Stimulated activated memory B cell treated with anti-CD40 and anti-IgM and Interleukin-4, amounts not matched to agents 10 μg/mL and 1 μg/mL and 100 μg/mL, for 72 hours (primary cell): ENCODE measurements at regions not wholly inside any gene's neighbourhood (a gene's known extent, or its start where the extent isn't known, plus 50 kb on each side); places are given as distances from the start of the nearest gene placed in this dataset.
"Not testable (repeated sequence)": the region's sequence is repeated elsewhere in the genome, so short reads cannot be mapped to it uniquely, and the experiment has no call there.

Experiments
- ATAC-seq: fragments of 150-1000 bp; cut with Tn5 transposase; 2 replicates; pipeline ENCODE4 v1.10.0; 2021
- H3K27ac Mint-ChIP-seq: one replicate; pipeline ENCODE4 v1.8.0; 2022; ENCODE audit warnings: mild to moderate bottlenecking, mixed read lengths
- H3K27me3 Mint-ChIP-seq: one replicate; pipeline ENCODE4 v1.8.0; 2022; ENCODE audit warnings: mixed read lengths
- H3K36me3 Mint-ChIP-seq: one replicate; pipeline ENCODE4 v1.8.0; 2022; ENCODE audit warnings: mixed read lengths
- H3K4me1 Mint-ChIP-seq: one replicate; pipeline ENCODE4 v1.8.0; 2022; ENCODE audit warnings: mixed read lengths
- H3K4me3 Mint-ChIP-seq: one replicate; pipeline ENCODE4 v1.8.0; 2022; ENCODE audit warnings: mild to moderate bottlenecking, moderate library complexity, mixed read lengths
- H3K9me3 Mint-ChIP-seq: one replicate; pipeline ENCODE4 v1.8.0; 2022; ENCODE audit warnings: mixed read lengths

GRCh38 chr10:23891301-23891700 lies 317.6 kb upstream of the KIAA1217 start:
- Mint-ChIP-seq H3K4me3 (no peak overlapping the region), H3K36me3 (no peaks in the 10 kb centered on the region), H3K27me3 (peaks cover 8% of the 10 kb centered on the region), H3K27ac (no peak overlapping the region), H3K9me3 (peaks cover 1% of the 10 kb centered on the region), H3K4me1 (no peaks in the 10 kb centered on the region)
- ATAC-seq: no peak

- no peak overlapping the region for H3K27ac Mint-ChIP-seq
- H3K4me1 Mint-ChIP-seq: no peaks in the 10 kb centered on the region
- no peaks in the 10 kb centered on the region for H3K36me3 Mint-ChIP-seq
- peaks cover 2% of the 10 kb centered on the region for H3K9me3 Mint-ChIP-seq
- ATAC-seq: no peak
- peaks cover 8% of the 10 kb centered on the region for H3K27me3 Mint-ChIP-seq
- no peak overlapping the region for H3K4me3 Mint-ChIP-seq
Measured at GRCh38 chr10:23892296-23892695, 316.6 kb upstream of the KIAA1217 start.

DNA sequence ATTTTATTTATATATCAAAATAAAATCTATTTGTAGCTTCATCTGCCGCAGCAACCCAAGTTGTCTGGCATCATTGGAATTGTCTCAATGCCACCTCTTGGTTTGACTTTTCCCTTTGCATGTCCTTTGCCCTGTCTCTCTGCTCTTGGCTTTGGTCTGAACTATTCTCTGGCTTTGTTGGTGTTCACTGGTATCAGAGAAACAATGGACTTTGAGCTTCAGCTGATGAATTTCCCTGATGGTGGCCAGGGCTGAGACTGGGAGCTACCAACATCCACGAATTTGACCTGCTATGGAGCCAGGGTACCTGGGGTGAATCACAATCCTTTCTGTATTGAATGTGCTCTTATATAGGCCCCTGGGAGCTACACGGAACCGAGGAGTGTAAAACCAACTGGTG lies 311.7 kb upstream of the KIAA1217 start:
- Mint-ChIP-seq H3K36me3 (no peaks in the 10 kb centered on the region), H3K4me3 (no peak overlapping the region), H3K27ac (no peak overlapping the region), H3K27me3 (peaks cover 8% of the 10 kb centered on the region), H3K4me1 (no peaks in the 10 kb centered on the region), H3K9me3 (peaks cover 6% of the 10 kb centered on the region)
- no peak for ATAC-seq

GRCh38 chr10:23897861-23898260 lies 311.1 kb upstream of the KIAA1217 start:
- Mint-ChIP-seq H3K27me3 (peaks cover 8% of the 10 kb centered on the region), H3K27ac (no peak overlapping the region), H3K4me1 (no peaks in the 10 kb centered on the region), H3K36me3 (no peaks in the 10 kb centered on the region), H3K4me3 (no peak overlapping the region), H3K9me3 (peaks cover 9% of the 10 kb centered on the region)
- ATAC-seq: no peak

DNA sequence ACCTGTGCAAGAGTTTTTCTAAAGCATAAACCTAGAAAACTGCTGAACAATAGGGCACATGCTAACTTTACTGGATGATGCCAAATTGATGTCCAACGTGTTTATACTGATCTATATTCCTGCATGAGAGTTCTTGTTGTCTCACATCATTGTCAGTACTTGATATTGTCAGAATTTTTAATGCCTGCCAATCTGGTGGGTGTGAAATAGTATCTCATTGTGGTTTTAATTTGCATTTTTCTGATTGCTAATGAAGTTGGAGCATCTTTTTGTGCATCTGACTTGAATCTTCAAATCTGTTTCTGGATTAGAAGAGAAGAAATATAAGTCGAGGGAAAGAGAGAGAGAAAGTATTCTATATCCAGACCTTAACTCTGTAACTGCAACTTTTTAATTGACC lies 309.8 kb upstream of the KIAA1217 start:
- Mint-ChIP-seq H3K4me3 (no peak overlapping the region), H3K27ac (no peak overlapping the region), H3K9me3 (peaks cover 9% of the 10 kb centered on the region), H3K36me3 (no peaks in the 10 kb centered on the region), H3K27me3 (no peaks in the 10 kb centered on the region), H3K4me1 (no peaks in the 10 kb centered on the region)
- ATAC-seq: no peak

- Mint-ChIP-seq H3K4me3 (no peak overlapping the region), H3K27me3 (no peaks in the 10 kb centered on the region)
Measured at GRCh38 chr10:23910291-23910690, 298.6 kb upstream of the KIAA1217 start.

GRCh38 chr10:23912884-23913404 lies 296.0 kb upstream of the KIAA1217 start:
- Mint-ChIP-seq H3K9me3 (peaks cover 6% of the 10 kb centered on the region), H3K36me3 (no peaks in the 10 kb centered on the region), H3K27me3 (no peaks in the 10 kb centered on the region), H3K4me1 (no peaks in the 10 kb centered on the region), H3K4me3 (no peak overlapping the region), H3K27ac (no peak overlapping the region)
- ATAC-seq: no peak

More at GRCh38 chr10:23910291-23910690, 298.6 kb upstream of the KIAA1217 start:
- H3K9me3 Mint-ChIP-seq: peaks cover 13% of the 10 kb centered on the region
- no peaks in the 10 kb centered on the region for H3K4me1 Mint-ChIP-seq
- H3K27ac Mint-ChIP-seq: no peak overlapping the region
- ATAC-seq: no peak
- no peaks in the 10 kb centered on the region for H3K36me3 Mint-ChIP-seq

- no peaks in the 10 kb centered on the region for H3K9me3 Mint-ChIP-seq
- H3K4me3 Mint-ChIP-seq: no peak overlapping the region
- ATAC-seq: no peak
- H3K4me1 Mint-ChIP-seq: no peaks in the 10 kb centered on the region
- no peak overlapping the region for H3K27ac Mint-ChIP-seq
- H3K36me3 Mint-ChIP-seq: no peaks in the 10 kb centered on the region
- no peaks in the 10 kb centered on the region for H3K27me3 Mint-ChIP-seq
Measured at GRCh38 chr10:23914641-23915040, 294.3 kb upstream of the KIAA1217 start.

DNA sequence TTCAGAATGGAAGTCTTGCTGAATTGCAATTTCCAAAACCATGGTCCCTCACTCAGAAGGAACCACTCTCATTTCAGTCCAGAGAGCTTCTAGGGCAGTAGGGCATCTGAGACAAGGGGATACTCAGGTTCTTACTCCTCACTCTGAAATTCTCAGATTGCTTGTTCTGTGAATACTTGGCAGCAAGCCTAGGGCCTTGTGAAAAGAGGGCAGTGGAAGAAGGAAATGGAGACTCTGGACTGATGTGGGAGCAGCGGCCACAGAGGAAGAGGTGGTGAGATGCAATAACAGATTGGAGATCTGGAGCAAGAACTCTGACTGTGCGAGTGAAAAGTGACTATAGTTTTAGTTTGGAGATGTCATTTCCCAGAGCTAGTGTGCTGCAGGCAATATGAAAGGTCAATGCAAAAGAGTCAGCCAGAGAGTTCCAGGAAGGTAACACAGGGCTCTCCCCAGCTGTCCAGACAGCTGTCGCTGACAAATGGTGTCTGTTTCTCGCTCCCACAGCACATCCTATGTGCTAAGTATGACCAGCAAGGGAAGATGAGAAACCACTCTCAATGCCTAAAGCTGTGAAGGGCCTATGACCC lies 291.6 kb upstream of the KIAA1217 start:
- Mint-ChIP-seq H3K4me1 (no peaks in the 10 kb centered on the region), H3K27ac (no peak overlapping the region), H3K9me3 (no peaks in the 10 kb centered on the region), H3K27me3 (no peaks in the 10 kb centered on the region), H3K36me3 (no peaks in the 10 kb centered on the region), H3K4me3 (no peak overlapping the region)
- no peak for ATAC-seq

DNA sequence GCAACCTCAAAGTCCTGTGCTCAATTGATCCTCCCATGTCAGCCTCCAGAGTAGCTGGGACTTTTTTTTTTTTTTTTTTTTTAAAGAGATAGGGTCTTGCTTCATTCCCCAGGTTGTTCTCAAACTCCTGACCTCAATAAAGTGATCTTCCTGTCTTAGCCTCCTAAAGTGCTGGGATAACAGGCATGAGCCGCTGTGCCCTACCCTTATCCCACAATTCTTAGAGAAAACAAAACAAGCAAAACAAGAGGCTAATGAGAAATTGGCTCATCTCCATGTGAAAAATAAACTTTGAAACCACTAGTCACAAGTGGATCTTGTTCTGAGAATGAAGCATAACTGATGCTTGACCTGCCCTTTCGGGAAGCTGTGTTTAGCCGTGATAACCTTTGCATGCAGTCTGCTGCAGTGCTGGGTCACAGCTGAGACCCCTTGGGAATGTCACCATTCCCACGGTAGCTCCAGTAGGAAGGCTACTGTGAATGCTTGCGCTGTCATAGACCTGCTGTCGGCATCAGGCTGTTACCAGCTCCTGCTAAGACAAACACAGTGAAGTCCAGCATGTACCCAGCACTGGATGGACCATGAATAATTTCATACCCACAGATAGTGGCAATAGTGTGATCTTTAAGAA lies 290.7 kb upstream of the KIAA1217 start:
- no peaks in the 10 kb centered on the region for H3K36me3 Mint-ChIP-seq
- no peak overlapping the region for H3K4me3 Mint-ChIP-seq
- no peak overlapping the region for H3K27ac Mint-ChIP-seq
- ATAC-seq: no peak
- no peaks in the 10 kb centered on the region for H3K27me3 Mint-ChIP-seq
- no peaks in the 10 kb centered on the region for H3K4me1 Mint-ChIP-seq
- no peaks in the 10 kb centered on the region for H3K9me3 Mint-ChIP-seq

DNA sequence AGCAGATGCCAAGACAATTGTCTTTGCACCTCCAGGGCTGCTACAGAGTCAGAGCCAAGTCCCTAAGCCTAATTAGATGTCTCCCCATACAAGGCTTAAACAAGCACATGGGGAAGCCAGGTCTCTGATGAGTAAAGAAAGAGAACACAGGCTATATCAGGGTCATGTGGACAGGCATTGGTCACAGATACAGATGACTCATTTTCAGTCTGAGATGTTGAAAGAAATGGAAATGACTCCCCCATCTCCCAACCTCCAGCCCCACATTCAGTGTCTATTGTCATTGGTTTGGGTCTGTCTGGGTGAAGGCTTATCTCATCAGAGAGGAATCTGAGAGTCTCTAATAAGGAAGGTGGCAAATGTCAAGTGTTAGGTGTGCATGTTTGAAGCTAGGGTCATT lies 290.1 kb upstream of the KIAA1217 start:
- Mint-ChIP-seq H3K4me3 (no peak overlapping the region), H3K27ac (no peak overlapping the region), H3K4me1 (no peaks in the 10 kb centered on the region), H3K9me3 (no peaks in the 10 kb centered on the region), H3K36me3 (no peaks in the 10 kb centered on the region), H3K27me3 (no peaks in the 10 kb centered on the region)
- no peak for ATAC-seq

DNA sequence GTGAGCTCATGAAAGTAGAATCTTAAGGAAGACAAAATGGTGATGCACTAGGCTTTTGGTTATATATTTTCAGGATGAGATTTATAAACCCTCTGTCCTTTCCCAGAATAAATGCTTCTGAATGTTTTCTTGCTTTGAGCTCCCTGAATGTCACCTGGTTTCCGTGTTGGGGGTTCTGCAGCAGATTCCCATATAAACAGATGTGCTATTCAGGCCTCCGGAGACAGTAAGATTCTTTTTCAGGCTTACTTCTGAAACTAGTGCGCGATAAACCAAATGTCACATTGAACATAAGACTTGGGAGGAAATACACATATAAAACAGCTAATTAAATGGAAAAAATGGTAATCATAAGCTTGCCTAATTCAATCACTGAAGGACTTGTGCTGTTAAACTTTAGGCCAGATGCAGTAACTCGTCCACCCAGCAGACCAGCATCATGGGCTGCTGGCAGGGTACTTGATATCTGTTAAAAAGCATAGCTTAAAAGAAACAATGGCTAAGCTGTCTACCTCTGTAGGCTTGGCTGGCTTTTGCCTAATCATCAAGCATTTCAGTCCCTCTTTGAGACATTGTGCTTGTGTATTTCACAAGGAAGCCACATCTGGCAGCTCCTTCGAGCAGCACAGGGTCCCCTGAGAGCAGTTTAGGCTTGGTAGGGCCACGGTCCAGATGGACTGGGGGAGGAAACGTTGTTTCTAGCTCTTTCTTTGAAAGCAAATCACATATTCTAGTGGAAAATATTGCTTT lies 281.2 kb upstream of the KIAA1217 start:
- no peaks in the 10 kb centered on the region for H3K36me3 Mint-ChIP-seq
- H3K4me1 Mint-ChIP-seq: no peaks in the 10 kb centered on the region
- no peaks in the 10 kb centered on the region for H3K9me3 Mint-ChIP-seq
- H3K27me3 Mint-ChIP-seq: no peaks in the 10 kb centered on the region
- no peak for ATAC-seq
- H3K27ac Mint-ChIP-seq: no peak overlapping the region
- no peak overlapping the region for H3K4me3 Mint-ChIP-seq

GRCh38 chr10:23934023-23934422 lies 274.9 kb upstream of the KIAA1217 start:
- H3K36me3 Mint-ChIP-seq, H3K4me3 Mint-ChIP-seq, H3K27me3 Mint-ChIP-seq, H3K4me1 Mint-ChIP-seq, H3K9me3 Mint-ChIP-seq, ATAC-seq, H3K27ac Mint-ChIP-seq: not testable (repeated sequence)

- H3K4me1 Mint-ChIP-seq: no peaks in the 10 kb centered on the region
- no peak overlapping the region for H3K27ac Mint-ChIP-seq
- no peaks in the 10 kb centered on the region for H3K36me3 Mint-ChIP-seq
- no peak overlapping the region for H3K4me3 Mint-ChIP-seq
- ATAC-seq: no peak
- H3K27me3 Mint-ChIP-seq: no peaks in the 10 kb centered on the region
- no peaks in the 10 kb centered on the region for H3K9me3 Mint-ChIP-seq
Measured at GRCh38 chr10:23945845-23946244, 263.1 kb upstream of the KIAA1217 start.

GRCh38 chr10:23951841-23952240 lies 257.1 kb upstream of the KIAA1217 start:
- Mint-ChIP-seq H3K27ac (no peak overlapping the region), H3K27me3 (no peaks in the 10 kb centered on the region), H3K9me3 (peaks cover 3% of the 10 kb centered on the region), H3K4me1 (no peaks in the 10 kb centered on the region), H3K36me3 (no peaks in the 10 kb centered on the region), H3K4me3 (no peak overlapping the region)
- no peak for ATAC-seq
